ENCODE measurements at regions not wholly inside any gene's neighbourhood (a gene's known extent, or its start where the extent isn't known, plus 50 kb on each side); places are given as distances from the start of the nearest gene placed in this dataset.

- no peak overlapping the region for H3K4me3 ChIP-seq (replicated peaks in 1 of 3; ENCODE audit: insufficient read depth in 1 of 3, low read depth in 1 of 3, low read length in 3 of 3)
- H3K9me3 ChIP-seq (replicated peaks; ENCODE audit: control insufficient read depth, insufficient read depth, low read length), result no peaks in the 10 kb centered on the region
- H3K9me1 ChIP-seq (replicated peaks; ENCODE audit: control insufficient read depth, extremely low read depth, insufficient read depth, low read length), result no peaks in the 10 kb centered on the region
- TF ChIP-seq POLR2AphosphoS5 (IDR thresholded peaks at IDR 0.05; ENCODE audit: insufficient read depth, low read depth, low read length) (no peak), EZH2 (IDR thresholded peaks at IDR 0.05; ENCODE audit: borderline replicate concordance, low read depth, low read length, severe bottlenecking) (no peak), MYC (IDR thresholded peaks at IDR 0.05; ENCODE audit: low read depth, low read length) (no peak), FOS (IDR thresholded peaks at IDR 0.05; ENCODE audit: borderline replicate concordance, insufficient read depth, low read length) (no peak), GATA2 (IDR thresholded peaks at IDR 0.05; ENCODE audit: insufficient read depth, insufficient read length, low read depth, low read length) (no peak), POLR2A (IDR thresholded peaks at IDR 0.05; ENCODE audit: low read depth, low read length) (no peak), JUN (IDR thresholded peaks at IDR 0.05; ENCODE audit: borderline replicate concordance, insufficient read depth, insufficient read length, low read depth) (no peak), MAX (IDR thresholded peaks at IDR 0.05; ENCODE audit: insufficient read depth, insufficient read length) (no peak)
- TF ChIP-seq, protein P1, sequence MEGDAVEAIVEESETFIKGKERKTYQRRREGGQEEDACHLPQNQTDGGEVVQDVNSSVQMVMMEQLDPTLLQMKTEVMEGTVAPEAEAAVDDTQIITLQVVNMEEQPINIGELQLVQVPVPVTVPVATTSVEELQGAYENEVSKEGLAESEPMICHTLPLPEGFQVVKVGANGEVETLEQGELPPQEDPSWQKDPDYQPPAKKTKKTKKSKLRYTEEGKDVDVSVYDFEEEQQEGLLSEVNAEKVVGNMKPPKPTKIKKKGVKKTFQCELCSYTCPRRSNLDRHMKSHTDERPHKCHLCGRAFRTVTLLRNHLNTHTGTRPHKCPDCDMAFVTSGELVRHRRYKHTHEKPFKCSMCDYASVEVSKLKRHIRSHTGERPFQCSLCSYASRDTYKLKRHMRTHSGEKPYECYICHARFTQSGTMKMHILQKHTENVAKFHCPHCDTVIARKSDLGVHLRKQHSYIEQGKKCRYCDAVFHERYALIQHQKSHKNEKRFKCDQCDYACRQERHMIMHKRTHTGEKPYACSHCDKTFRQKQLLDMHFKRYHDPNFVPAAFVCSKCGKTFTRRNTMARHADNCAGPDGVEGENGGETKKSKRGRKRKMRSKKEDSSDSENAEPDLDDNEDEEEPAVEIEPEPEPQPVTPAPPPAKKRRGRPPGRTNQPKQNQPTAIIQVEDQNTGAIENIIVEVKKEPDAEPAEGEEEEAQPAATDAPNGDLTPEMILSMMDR (IDR thresholded peaks at IDR 0.05; ENCODE audit: extremely low read depth in 1 of 2, insufficient read depth in 1 of 2, low read depth in 1 of 2, low read length in 2 of 2), result no peak
- FAIRE-seq (no peak), DNase-seq (ENCODE audit: low read depth, low spot score) (no peak)
- no peaks in the 10 kb centered on the region for H4K20me1 ChIP-seq (replicated peaks; ENCODE audit: control insufficient read depth, extremely low read depth, insufficient read depth, low read length)
- no peak overlapping the region for H2AFZ ChIP-seq (ENCODE audit: low read depth, low read length)
- H3K79me2 ChIP-seq (ENCODE audit: control insufficient read depth, insufficient read depth, low read length), result no peaks in the 10 kb centered on the region
- ChIA-PET CTCF (no interaction called here), POLR2A (no interaction called here)
- H3K27ac ChIP-seq (ENCODE audit: insufficient read depth, low read depth, low read length), result no peak overlapping the region
- intact Hi-C loops (cut with micrococcal nuclease), result no loop called here
- H3K4me2 ChIP-seq (ENCODE audit: insufficient read depth, low read length), result no peak overlapping the region
- no TSS peak for BruUV-seq (replicated peaks)
- H3K36me3 ChIP-seq (ENCODE audit: control insufficient read depth in 2 of 2, extremely low read depth in 1 of 2, insufficient read depth in 2 of 2, low read length in 2 of 2), result no peaks in the 10 kb centered on the region
- dilution Hi-C loops (cut with MboI; ENCODE audit: extremely low pct_ligation_motif_present, low sequenced_read_pairs), result no loop called here
- no peaks in the 10 kb centered on the region for H3K27me3 ChIP-seq (ENCODE audit: control insufficient read depth in 2 of 2, insufficient read depth in 2 of 2, low read length in 2 of 2)
- no peaks in the 10 kb centered on the region for H3K4me1 ChIP-seq (ENCODE audit: control insufficient read depth, extremely low read depth, insufficient read depth, low read length)
- H3K9ac ChIP-seq (replicated peaks; ENCODE audit: extremely low read depth, insufficient read depth, low read length), result no peak overlapping the region
Observed at GRCh38 chr2:138215958-138216357, 251.7 kb downstream of the HNMT start.

Measured in endothelial cell of umbilical vein (primary cell).